HG03103 (cell line): ENCODE measurements at regions not wholly inside any gene's neighbourhood (a gene's known extent, or its start where the extent isn't known, plus 50 kb on each side); places are given as distances from the start of the nearest gene placed in this dataset.

Experiments
- ATAC-seq: cut with Tn5 transposase; IDR thresholded peaks from one replicate; pipeline ENCODE4 v1.9.1; 2021; ENCODE audit warnings: low read depth; ENCODE audit not compliant: unreplicated experiment

GRCh38 chr11:127226949-127227348, 226.4 kb upstream of the KIRREL3 start:
- ATAC-seq = no peak

- no peak for ATAC-seq
Observed at GRCh38 chr11:127226380-127226779, 225.8 kb upstream of the KIRREL3 start.

- ATAC-seq = no peak
Observed at GRCh38 chr11:127225619-127226018, 225.0 kb upstream of the KIRREL3 start.

- ATAC-seq = no peak
Observed at GRCh38 chr11:127224276-127224675, 223.7 kb upstream of the KIRREL3 start.

- no peak for ATAC-seq
Observed at GRCh38 chr11:127223633-127224032, 223.1 kb upstream of the KIRREL3 start.

- ATAC-seq = no peak
Observed at GRCh38 chr11:127223026-127223425, 222.5 kb upstream of the KIRREL3 start.

GRCh38 chr11:127219704-127220103, 219.1 kb upstream of the KIRREL3 start:
- no peak for ATAC-seq

- ATAC-seq = no peak
Observed at GRCh38 chr11:127218275-127218608, 217.7 kb upstream of the KIRREL3 start.

- ATAC-seq = no peak
Observed at GRCh38 chr11:127217452-127218274, 217.1 kb upstream of the KIRREL3 start.

- ATAC-seq = no peak
Observed at GRCh38 chr11:127205688-127206217, 205.2 kb upstream of the KIRREL3 start.

GRCh38 chr11:127203490-127203889, 202.9 kb upstream of the KIRREL3 start:
- no peak for ATAC-seq

GRCh38 chr11:127202105-127202504, 201.5 kb upstream of the KIRREL3 start:
- ATAC-seq = no peak

- ATAC-seq = no peak
Observed at GRCh38 chr11:127199306-127199801, 198.8 kb upstream of the KIRREL3 start.

GRCh38 chr11:127195501-127196120, 195.0 kb upstream of the KIRREL3 start:
- no peak for ATAC-seq

GRCh38 chr11:127194521-127194920, 194.0 kb upstream of the KIRREL3 start:
- ATAC-seq = no peak

- ATAC-seq = no peak
Observed at GRCh38 chr11:127193950-127194349, 193.4 kb upstream of the KIRREL3 start.

- ATAC-seq = no peak
Observed at GRCh38 chr11:127191689-127192088, 191.1 kb upstream of the KIRREL3 start.

GRCh38 chr11:127191261-127191660, 190.7 kb upstream of the KIRREL3 start:
- ATAC-seq = no peak

GRCh38 chr11:127182586-127183203, 182.1 kb upstream of the KIRREL3 start:
- no peak for ATAC-seq

- ATAC-seq = no peak
Observed at GRCh38 chr11:127157225-127157624, 156.7 kb upstream of the KIRREL3 start.

- no peak for ATAC-seq
Observed at GRCh38 chr11:127149410-127149809, 148.8 kb upstream of the KIRREL3 start.
